CD14-positive monocyte (primary cell): ENCODE measurements at regions not wholly inside any gene's neighbourhood (a gene's known extent, or its start where the extent isn't known, plus 50 kb on each side); places are given as distances from the start of the nearest gene placed in this dataset.

Experiments used
- DNase-seq, 3 donors: peaks; one replicate each; pipeline ENCODE4 v3.0.0-alpha.2; 2011 to 2022
- H2AFZ ChIP-seq: 2 replicates; pipeline ENCODE4 v1.6.0; 2012; ENCODE audit warnings: mild to moderate bottlenecking, low read depth, low read length, inconsistent platforms; ENCODE audit not compliant: insufficient read depth, poor library complexity, severe bottlenecking
- H3K27ac ChIP-seq, 2 donors: 1 replicate in 1 of 2; 2 replicates in 1 of 2; pipeline ENCODE4 v1.5.1; 2012 to 2013; ENCODE audit warnings: low read length in 2 of 2, control low read depth in 1 of 2, inconsistent platforms in 1 of 2, low read depth in 1 of 2, mild to moderate bottlenecking in 1 of 2
- H3K27me3 ChIP-seq, 2 donors: one replicate each; pipeline versions ENCODE4 v1.6.0 to v1.6.1; 2011 to 2013; ENCODE audit warnings: low read length in 2 of 2; ENCODE audit not compliant: control insufficient read depth in 2 of 2, insufficient read depth in 2 of 2
- H3K36me3 ChIP-seq, 2 donors: replicated peaks in 1 of 2; 1 replicate in 1 of 2; 2 replicates in 1 of 2; pipeline versions ENCODE4 v1.5.1 to v1.6.1; 2012 to 2013; ENCODE audit warnings: low read length in 2 of 2, control low read depth in 1 of 2, inconsistent platforms in 1 of 2, mild to moderate bottlenecking in 1 of 2; ENCODE audit not compliant: insufficient read depth in 2 of 2, control insufficient read depth in 1 of 2
- H3K4me1 ChIP-seq, 2 donors: 1 replicate in 1 of 2; 2 replicates in 1 of 2; pipeline versions ENCODE4 v1.5.1 to v1.6.1; 2012 to 2013; ENCODE audit warnings: low read length in 2 of 2, control low read depth in 1 of 2, inconsistent platforms in 1 of 2, mild to moderate bottlenecking in 1 of 2, moderate library complexity in 1 of 2; ENCODE audit not compliant: insufficient read depth in 2 of 2, control insufficient read depth in 1 of 2
- H3K4me2 ChIP-seq: replicated peaks from 2 replicates; pipeline ENCODE3; 2012; ENCODE audit warnings: low read length, moderate library complexity, mild to moderate bottlenecking; ENCODE audit not compliant: poor library complexity, severe bottlenecking; ENCODE audit errors: extremely low read depth
- H3K4me3 ChIP-seq, 3 experiments: fragments of 200-600 bp in 1 of 3; sonication (generic) in 1 of 3; replicated peaks in 1 of 3; 1 replicate in 2 of 3; 2 replicates in 1 of 3; pipeline ENCODE4 v1.5.1; 2011 to 2013; ENCODE audit warnings: low read length in 3 of 3, mild to moderate bottlenecking in 3 of 3, control low read depth in 2 of 3, low read depth in 2 of 3, inconsistent platforms in 1 of 3, moderate library complexity in 1 of 3
- H3K79me2 ChIP-seq: 2 replicates; pipeline ENCODE4 v1.6.0; 2012; ENCODE audit warnings: mild to moderate bottlenecking, control low read depth, inconsistent platforms, low read length, moderate library complexity; ENCODE audit not compliant: insufficient read depth
- H3K9ac ChIP-seq: 2 replicates; pipeline ENCODE4 v1.6.0; 2017; ENCODE audit warnings: low read length, mild to moderate bottlenecking; ENCODE audit not compliant: insufficient read depth, poor library complexity, severe bottlenecking
- H3K9me3 ChIP-seq, 2 donors: replicated peaks in 1 of 2; 1 replicate in 1 of 2; 2 replicates in 1 of 2; pipeline versions ENCODE4 v1.5.1 to v1.6.1; 2012 to 2013; ENCODE audit warnings: low read length in 2 of 2, control low read depth in 1 of 2; ENCODE audit not compliant: control insufficient read depth in 1 of 2, insufficient read depth in 1 of 2
- H4K20me1 ChIP-seq: 2 replicates; pipeline ENCODE4 v1.6.0; 2012; ENCODE audit warnings: mild to moderate bottlenecking, low read length, control low read depth, moderate library complexity; ENCODE audit not compliant: insufficient read depth
- H3K27ac Mint-ChIP-seq, 7 donors: one replicate each; pipeline ENCODE4 v1.8.0; 2020; ENCODE audit warnings: mild to moderate bottlenecking in 7 of 7, mixed read lengths in 7 of 7, moderate library complexity in 6 of 7, inconsistent platforms in 2 of 7
- H3K27me3 Mint-ChIP-seq, 3 donors: one replicate each; pipeline ENCODE4 v1.8.0; 2021 to 2022; ENCODE audit warnings: low read depth in 3 of 3, mild to moderate bottlenecking in 3 of 3, mixed read lengths in 3 of 3, moderate library complexity in 3 of 3, inconsistent platforms in 1 of 3
- H3K36me3 Mint-ChIP-seq, 2 donors: one replicate each; pipeline ENCODE4 v1.8.0; 2020; ENCODE audit warnings: mixed read lengths in 2 of 2, inconsistent platforms in 1 of 2, mild to moderate bottlenecking in 1 of 2
- H3K4me1 Mint-ChIP-seq: one replicate; pipeline ENCODE4 v1.8.0; 2020; ENCODE audit warnings: mild to moderate bottlenecking, mixed read lengths
- H3K4me3 Mint-ChIP-seq, 2 donors: one replicate each; pipeline ENCODE4 v1.8.0; 2020; ENCODE audit warnings: mild to moderate bottlenecking in 2 of 2, mixed read lengths in 2 of 2, moderate library complexity in 1 of 2
- H3K9me3 Mint-ChIP-seq, 7 donors: one replicate each; pipeline ENCODE4 v1.8.0; 2020 to 2022; ENCODE audit warnings: mixed read lengths in 7 of 7, mild to moderate bottlenecking in 6 of 7, moderate library complexity in 6 of 7, inconsistent platforms in 2 of 7
- CTCF ChIP-seq: fragments of 200-600 bp; IDR thresholded peaks from one replicate; pipeline ENCODE4 v1.8.0; 2022; ENCODE audit warnings: antibody characterized with exemption, mild to moderate bottlenecking
- WGBS: methylation state at CpG from one replicate; pipeline ENCODE4 v1.1.5; 2013; ENCODE audit warnings: missing lambda C conversion rate; ENCODE audit not compliant: insufficient coverage; 5-methylcytosine and 5-hydroxymethylcytosine counted together
- intact Hi-C, 2 donors: fragments of 100-400 bp; cut with micrococcal nuclease; formaldehyde crosslinking; loops; one replicate each; pipeline versions ENCODE4 v1.15.0 to v1.15.1; 2023

DNA sequence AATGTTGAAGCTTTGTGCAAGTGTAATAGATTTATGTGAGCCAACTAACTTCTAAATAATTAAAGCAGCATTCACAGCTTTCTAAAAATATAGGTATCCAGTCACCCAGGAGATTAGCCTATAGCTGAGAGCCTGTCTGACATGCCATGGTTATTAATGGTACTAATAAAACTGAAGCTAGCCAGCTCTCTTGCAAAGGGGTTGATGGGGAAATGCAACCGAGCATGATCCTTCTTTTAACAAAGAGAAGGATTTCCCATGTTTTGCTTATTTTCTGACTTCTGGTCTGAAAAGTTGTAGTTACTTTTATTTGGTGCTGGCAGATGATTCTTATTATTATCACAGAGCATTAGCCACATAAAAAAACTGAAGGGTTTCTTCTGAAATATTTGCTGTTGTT lies 488.7 kb upstream of the CYLC2 start:
- Histone ChIP-seq H3K79me2 (no peaks in the 10 kb centered on the region), H4K20me1 (no peaks in the 10 kb centered on the region), H3K27me3 (no peaks in the 10 kb centered on the region), H2AFZ (no peak overlapping the region), H3K4me1 (no peaks in the 10 kb centered on the region), H3K27ac (no peak overlapping the region), H3K4me2 (no peak overlapping the region), H3K9me3 (peaks cover 0 to 3% of the 10 kb centered on the region in 2 donors), H3K36me3 (no peaks in the 10 kb centered on the region), H3K9ac (no peak overlapping the region), H3K4me3 (no peak overlapping the region)
- H3K36me3 Mint-ChIP-seq: no peaks in the 10 kb centered on the region
- intact Hi-C loops: no loop called here
- no peak overlapping the region for H3K4me3 Mint-ChIP-seq
- no peaks in the 10 kb centered on the region for H3K4me1 Mint-ChIP-seq
- TF ChIP-seq CTCF: no peak
- WGBS: no CpG with 5 or more reads among the region's 1 CpG
- H3K9me3 Mint-ChIP-seq: peaks cover 0 to 4% (median 0%) of the 10 kb centered on the region in 7 donors
- no peak for DNase-seq
- H3K27me3 Mint-ChIP-seq: peaks cover 0 to 2% (median 0%) of the 10 kb centered on the region in 3 donors
- no peak overlapping the region for H3K27ac Mint-ChIP-seq

DNA sequence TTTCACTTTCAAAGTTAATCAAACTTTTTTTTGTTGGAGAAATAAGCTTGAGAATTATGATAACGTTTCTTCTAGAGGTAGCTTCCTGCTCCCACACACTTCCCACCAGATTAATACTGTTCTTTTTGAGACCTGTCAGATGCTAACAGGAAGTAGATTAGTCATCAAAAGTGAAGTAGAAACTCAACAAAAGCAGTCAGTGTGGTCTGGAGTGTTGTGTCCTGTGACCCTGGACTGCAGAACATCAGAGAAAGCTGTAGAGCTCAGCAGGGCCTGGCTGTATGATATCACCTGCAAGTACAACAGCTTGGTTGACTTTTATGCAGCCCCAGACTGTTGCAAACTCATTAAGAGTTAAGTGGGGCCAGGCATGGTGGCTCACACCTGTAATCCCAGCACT lies 495.7 kb upstream of the CYLC2 start:
- DNase-seq: no peak
- Histone ChIP-seq H4K20me1 (no peaks in the 10 kb centered on the region), H3K4me1 (no peaks in the 10 kb centered on the region), H3K9ac (no peak overlapping the region), H3K36me3 (no peaks in the 10 kb centered on the region), H3K27me3 (no peaks in the 10 kb centered on the region), H3K27ac (no peak overlapping the region), H2AFZ (no peak overlapping the region), H3K9me3 (peaks cover 3 to 12% of the 10 kb centered on the region in 2 donors), H3K4me2 (no peak overlapping the region), H3K4me3 (no peak overlapping the region), H3K79me2 (no peaks in the 10 kb centered on the region)
- intact Hi-C loops: no loop called here
- Mint-ChIP-seq H3K9me3 (peaks cover 0 to 9% (median 3%) of the 10 kb centered on the region in 7 donors), H3K4me1 (no peaks in the 10 kb centered on the region), H3K4me3 (no peak overlapping the region), H3K27ac (no peak overlapping the region), H3K27me3 (no peaks in the 10 kb centered on the region), H3K36me3 (no peaks in the 10 kb centered on the region)
- no peak for TF ChIP-seq CTCF
- no CpG with 5 or more reads among the region's 1 CpG for WGBS
